HUDEP-2 (cell line): ENCODE measurements at regions not wholly inside any gene's neighbourhood (a gene's known extent, or its start where the extent isn't known, plus 50 kb on each side); places are given as distances from the start of the nearest gene placed in this dataset.

Source experiments
- DNase-seq, 76 experiments: peaks; one replicate each; lab custom pipeline; 2025; ENCODE audit not compliant: unreplicated experiment in 76 of 76; lab: John Stamatoyannopoulos, UW

DNA sequence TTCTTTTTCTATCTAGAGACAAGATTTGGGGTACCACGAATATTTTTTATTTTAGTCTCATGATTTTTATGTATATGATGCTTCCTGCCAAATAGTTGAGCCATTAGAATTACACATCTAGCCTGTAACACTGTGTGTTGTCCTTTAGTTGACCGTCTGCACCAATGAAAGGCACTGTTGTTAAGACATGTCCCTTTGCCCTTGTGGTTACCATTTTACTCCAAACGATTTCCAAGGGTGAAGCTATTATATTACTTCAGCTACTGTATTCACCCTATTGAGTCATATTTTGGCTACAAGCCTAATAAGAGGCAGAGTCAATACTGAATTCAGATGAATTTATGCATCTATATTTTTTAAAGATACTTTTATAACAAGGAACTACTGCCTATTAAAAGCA, 207.6 kb downstream of the CETN3 start:
- DNase-seq: no peak

GRCh38 chr5:90193185-90193822, 216.3 kb downstream of the CETN3 start:
- DNase-seq: no peak

- DNase-seq: no peak
These were observed 218.1 kb downstream of the CETN3 start for GRCh38 chr5:90191352-90192045.

- DNase-seq: no peak
These were observed 223.6 kb downstream of the CETN3 start for GRCh38 chr5:90185897-90186468.

GRCh38 chr5:90184764-90185163, 224.8 kb downstream of the CETN3 start:
- DNase-seq: no peak

- no peak for DNase-seq
These were observed 226.8 kb downstream of the CETN3 start for GRCh38 chr5:90182726-90183125.

DNA sequence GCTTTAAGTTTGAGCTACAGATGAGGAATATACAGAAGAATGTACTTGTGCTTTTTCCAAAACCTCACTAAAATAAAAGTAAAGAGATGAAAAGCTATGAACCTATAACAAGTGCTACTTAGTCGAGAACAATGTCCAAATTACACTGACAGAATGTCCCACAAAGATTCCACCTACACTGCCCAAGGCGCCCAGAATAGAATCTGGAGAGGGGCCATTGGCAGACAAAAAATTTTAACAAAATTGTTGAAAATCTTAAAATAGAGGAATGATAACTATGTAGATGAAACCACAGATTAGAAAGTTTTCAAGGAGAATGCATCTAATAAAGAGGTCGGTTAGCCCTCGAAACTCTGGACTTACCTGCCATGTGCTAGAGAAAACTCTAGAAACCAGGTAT, 235.3 kb downstream of the CETN3 start:
- no peak for DNase-seq

DNA sequence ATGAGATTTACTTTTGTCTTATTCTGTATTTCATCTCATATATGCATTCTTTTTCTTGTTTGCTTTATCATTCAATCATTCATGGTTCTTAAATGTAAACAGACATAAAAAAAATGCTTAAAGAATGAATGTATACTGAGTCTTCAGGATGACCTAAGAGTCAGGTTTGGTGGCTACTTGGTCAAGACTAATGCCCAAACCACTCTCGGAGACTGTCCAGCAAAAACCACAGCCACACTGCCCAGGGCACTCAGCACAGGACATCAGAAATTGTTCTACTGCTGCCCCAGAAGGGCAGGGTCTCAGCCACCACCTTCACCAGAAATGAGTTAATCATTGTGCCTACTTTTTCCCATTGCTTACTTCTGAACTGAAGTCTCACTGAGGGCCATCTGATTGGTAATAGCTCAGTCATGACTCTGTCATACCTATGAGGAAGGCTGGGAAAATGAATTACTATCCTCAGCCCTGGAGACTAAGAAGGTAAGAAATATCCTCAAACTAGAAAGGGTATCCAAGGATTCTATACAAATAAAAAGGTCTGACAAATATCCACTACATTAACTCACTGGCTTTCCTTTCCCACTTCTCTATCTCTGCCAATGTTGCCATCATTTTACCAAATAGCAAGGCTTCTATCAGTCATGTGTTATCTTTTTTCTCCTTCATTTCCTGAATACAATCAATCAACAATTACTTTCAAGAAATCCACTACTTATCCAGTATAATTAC, 236.1 kb downstream of the CETN3 start:
- DNase-seq: no peak

- DNase-seq: no peak
These were observed 238.1 kb downstream of the CETN3 start for GRCh38 chr5:90171466-90171865.

GRCh38 chr5:90170261-90170660, 239.3 kb downstream of the CETN3 start:
- no peak for DNase-seq

- DNase-seq: peak in 3 of 76 experiments; percentile 0 to 1 (median 1)
These were observed 240.5 kb downstream of the CETN3 start for GRCh38 chr5:90169078-90169477.

DNA sequence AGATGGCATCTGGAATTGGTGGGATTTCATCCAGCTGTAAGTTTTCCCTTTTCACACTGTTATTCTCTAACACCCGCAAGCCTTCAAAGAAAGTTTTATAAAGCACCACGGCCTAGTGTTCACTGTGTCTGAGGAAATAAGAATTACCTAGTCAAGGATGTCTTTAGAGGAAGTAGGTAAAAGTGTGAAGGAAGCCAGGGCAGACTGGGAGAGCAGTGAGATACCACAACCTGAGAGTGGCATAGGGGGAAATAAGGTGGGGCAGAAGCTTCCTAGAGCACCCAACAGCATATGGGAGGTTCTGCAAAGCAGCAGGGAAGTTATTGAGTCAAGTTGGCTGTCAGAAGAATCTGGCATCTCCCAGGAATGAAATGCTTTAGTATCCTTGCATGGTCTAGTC, 241.2 kb downstream of the CETN3 start:
- no peak for DNase-seq

- no peak for DNase-seq
These were observed 242.7 kb downstream of the CETN3 start for GRCh38 chr5:90166816-90167215.

DNA sequence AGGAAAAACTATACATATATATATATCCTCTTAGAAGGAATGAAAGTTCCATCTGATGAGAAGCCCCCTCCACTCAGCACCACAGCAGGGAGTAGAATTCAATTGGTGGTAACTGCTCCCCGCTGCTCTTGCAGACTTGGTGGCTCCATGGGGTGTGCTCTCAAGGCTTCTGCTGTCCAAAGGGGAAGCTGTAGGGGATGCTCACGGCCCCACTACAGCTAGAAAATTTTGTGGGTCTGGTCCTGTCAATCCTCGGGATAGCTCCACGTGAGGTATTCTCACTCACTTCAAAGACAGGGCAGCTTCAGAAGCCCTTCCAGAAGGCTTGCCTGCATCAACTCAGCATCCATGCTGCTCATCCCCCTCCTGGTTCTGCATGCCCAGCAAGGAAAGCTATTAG, 247.2 kb downstream of the CETN3 start:
- DNase-seq: no peak

DNA sequence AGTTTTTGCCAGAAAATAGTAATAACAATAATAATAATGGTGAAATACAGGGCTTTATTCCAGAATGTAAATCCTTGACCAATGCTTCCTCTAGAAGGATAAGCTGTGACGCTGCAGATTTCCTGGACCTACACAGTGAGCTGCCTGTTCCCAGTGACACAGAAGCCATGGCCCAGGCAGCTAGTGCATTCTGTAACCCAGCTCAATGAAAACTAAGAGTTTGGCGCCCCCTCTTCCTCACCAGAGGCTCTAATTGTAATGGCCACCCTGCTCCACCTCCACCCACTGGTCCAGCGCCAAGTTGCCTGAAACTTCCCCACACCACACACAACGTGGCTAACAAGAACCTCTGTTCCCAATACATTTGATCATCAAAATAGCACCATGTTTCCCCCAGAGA, 248.1 kb downstream of the CETN3 start:
- peak in 13 of 76 experiments; percentile 0 to 30 (median 5) for DNase-seq

DNA sequence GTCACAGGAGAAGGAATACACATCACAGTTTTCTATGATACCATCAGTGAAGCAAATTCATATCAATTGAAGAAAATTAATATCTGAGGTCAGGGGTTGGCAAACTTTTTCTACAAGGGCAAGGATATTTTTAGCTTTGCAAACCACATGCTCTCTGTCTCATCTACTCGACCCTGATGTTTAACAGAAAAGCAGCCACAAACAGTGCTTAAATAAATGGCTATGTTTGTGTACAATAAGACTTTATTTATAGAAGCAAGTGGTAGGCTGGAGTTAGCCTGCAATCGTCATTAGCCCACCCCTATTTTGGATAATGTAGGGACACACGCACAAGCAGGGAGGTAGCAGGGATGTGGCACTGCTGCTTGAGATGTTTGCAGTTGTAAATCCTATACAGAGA, 251.4 kb downstream of the CETN3 start:
- no peak for DNase-seq

DNA sequence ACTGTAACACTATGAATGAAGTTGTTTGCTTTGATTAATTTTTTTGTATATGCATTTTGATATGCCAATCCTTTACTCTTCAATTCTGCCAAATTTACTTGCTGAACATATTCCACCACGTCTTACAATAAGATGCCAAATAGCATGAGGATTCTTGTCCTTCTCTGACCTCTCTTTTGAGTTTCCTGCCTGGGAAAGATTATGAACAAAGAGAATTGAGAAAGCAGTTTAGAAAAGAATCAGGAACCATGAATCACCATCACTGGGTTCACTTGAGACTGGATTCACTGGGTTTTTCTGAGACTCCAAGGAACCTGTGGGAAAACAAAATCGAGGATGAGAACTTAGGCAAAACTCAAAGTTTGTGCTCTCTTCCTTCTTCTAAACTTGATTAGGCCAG, 256.5 kb downstream of the CETN3 start:
- DNase-seq: no peak

DNA sequence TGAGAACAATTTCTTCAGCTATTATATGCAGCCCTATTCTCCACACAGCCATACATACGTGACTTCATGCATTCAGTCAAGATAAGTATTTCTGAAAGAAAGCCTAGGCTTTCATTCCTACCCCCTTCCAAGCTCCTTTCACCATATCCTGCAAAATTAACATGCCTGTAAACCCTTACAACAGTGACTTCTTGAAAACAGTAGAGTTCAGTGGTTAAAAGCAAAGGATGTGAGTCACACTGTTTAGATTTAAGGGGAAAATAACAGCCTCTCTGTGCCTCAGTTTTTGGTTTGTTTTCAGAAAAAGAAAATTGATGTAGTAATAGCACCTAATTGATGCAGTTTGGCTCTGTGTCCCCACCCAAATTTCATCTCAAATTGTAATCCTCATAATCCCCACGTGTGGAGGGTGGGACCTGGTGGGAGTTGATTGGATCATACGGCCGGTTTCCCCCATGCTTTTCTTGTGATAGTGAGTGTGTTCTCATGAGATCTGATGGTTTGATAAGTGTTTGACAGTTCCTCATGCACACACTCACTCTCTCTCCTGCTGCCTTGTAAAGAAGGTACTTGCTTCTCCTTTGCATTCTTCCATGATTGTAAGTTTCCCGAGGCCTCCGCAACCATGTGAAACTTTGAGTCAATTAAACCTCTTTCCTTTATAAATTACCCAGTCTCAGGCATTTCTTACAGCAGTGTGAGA, 264.8 kb downstream of the CETN3 start:
- DNase-seq: no peak

GRCh38 chr5:90142541-90142940, 267.0 kb downstream of the CETN3 start:
- DNase-seq: no peak

GRCh38 chr5:90141984-90142383, 267.6 kb downstream of the CETN3 start:
- no peak for DNase-seq

- DNase-seq: no peak
These were observed 272.5 kb downstream of the CETN3 start for GRCh38 chr5:90136952-90137528.
